Large intestine (tissue), 3 donors: ENCODE measurements at regions not wholly inside any gene's neighbourhood (a gene's known extent, or its start where the extent isn't known, plus 50 kb on each side); places are given as distances from the start of the nearest gene placed in this dataset.

Experiments
- DNase-seq, 2 donors: peaks; one replicate each; pipeline versions ENCODE4 v3.0.0 to v3.0.0-alpha.2; 2013
- H3K27ac ChIP-seq: one replicate; pipeline ENCODE4 v1.5.1; 2013; ENCODE audit warnings: low read length
- H3K27me3 ChIP-seq: 2 replicates; pipeline ENCODE4 v1.6.1; 2013; ENCODE audit warnings: low read length; ENCODE audit not compliant: control insufficient read depth, insufficient read depth
- H3K36me3 ChIP-seq: 2 replicates; pipeline ENCODE4 v1.6.1; 2013; ENCODE audit warnings: low read length; ENCODE audit not compliant: control insufficient read depth, insufficient read depth
- H3K4me1 ChIP-seq: one replicate; pipeline ENCODE4 v1.6.1; 2013; ENCODE audit warnings: low read length; ENCODE audit not compliant: control insufficient read depth, insufficient read depth
- H3K4me3 ChIP-seq: one replicate; pipeline ENCODE4 v1.5.1; 2013; ENCODE audit warnings: low read length
- H3K9me3 ChIP-seq: one replicate; pipeline ENCODE4 v1.6.1; 2013; ENCODE audit warnings: mild to moderate bottlenecking, low read depth, low read length, moderate library complexity; ENCODE audit not compliant: control insufficient read depth
- WGBS: methylation state at CpG from one replicate; pipeline ENCODE4 v1.1.5; 2013; ENCODE audit warnings: low lambda C conversion rate; ENCODE audit not compliant: insufficient coverage; 5-methylcytosine and 5-hydroxymethylcytosine counted together

DNA sequence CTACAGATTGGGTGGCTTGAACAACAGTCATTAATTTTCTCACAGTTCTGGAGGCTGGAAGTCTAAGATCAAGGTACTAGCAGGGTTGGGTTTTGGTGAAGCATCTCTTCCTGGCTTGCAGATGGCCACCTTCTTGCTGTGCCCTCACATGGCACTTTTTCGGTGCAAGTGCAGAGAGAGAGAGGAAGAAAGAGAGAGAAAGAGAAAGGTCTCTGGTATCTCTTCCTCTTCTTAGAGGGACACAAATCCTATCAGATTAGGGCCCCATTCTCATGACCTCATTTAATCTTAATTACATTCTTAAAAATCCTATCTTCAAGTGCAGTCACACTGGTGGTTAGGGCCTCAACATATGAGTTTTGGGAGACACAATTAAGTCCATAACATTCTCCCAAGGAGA, 167.1 kb downstream of the NFKBIZ start:
- H3K4me3 ChIP-seq, result no peak overlapping the region
- WGBS, result no CpG with 5 or more reads among the region's 1 CpG
- H3K4me1 ChIP-seq, result no peaks in the 10 kb centered on the region
- no peaks in the 10 kb centered on the region for H3K36me3 ChIP-seq
- no peak overlapping the region for H3K27ac ChIP-seq
- DNase-seq, result no peak
- H3K27me3 ChIP-seq, result no peaks in the 10 kb centered on the region
- no peaks in the 10 kb centered on the region for H3K9me3 ChIP-seq

DNA sequence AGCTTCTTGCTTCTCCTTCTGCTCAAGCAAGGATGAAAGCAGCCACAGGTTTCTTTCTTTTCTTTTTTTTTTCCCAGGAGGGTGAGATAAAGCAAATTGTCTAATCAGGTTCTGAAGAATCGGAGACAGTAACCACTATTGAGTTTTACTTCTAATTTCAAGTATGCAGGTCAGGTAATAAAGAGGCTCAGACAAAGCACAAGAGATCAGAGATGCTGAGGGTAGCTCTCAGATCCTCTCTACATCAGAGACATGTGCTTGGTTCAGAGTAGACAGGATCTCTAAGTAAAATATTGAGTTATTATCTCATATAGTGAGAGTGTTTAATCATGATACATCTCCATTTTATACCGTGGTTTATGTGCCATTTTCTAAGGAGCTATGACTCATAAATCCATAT, 168.5 kb downstream of the NFKBIZ start:
- Histone ChIP-seq H3K27me3 (no peaks in the 10 kb centered on the region), H3K9me3 (no peaks in the 10 kb centered on the region), H3K27ac (no peak overlapping the region), H3K4me1 (no peaks in the 10 kb centered on the region), H3K4me3 (no peak overlapping the region), H3K36me3 (no peaks in the 10 kb centered on the region)
- no peak for DNase-seq
- 40% methylated on average over 1 of the region's 2 CpGs for WGBS

DNA sequence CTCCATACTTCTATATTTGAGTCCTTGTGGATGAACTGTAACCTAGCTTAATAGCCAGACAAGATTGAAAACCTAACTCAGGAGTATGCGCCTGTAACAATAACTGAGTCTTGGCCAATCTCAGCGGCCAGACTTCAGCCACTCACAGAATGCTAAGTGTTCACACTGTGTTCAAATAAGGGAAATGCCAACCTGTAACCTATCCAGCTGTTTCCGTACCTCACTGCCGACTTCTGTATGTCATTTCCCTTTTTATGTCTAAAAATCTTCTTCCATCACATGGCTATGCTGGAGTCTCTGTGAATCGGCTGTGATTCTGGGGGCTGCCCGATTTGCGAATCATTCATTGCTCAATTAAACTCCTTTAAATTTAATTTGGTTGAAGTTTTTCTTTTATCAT, 169.2 kb downstream of the NFKBIZ start:
- WGBS, result 96% methylated on average over 3 of the region's 7 CpGs
- no peaks in the 10 kb centered on the region for H3K4me1 ChIP-seq
- H3K27me3 ChIP-seq, result no peaks in the 10 kb centered on the region
- H3K4me3 ChIP-seq, result no peak overlapping the region
- no peaks in the 10 kb centered on the region for H3K36me3 ChIP-seq
- no peak for DNase-seq
- no peaks in the 10 kb centered on the region for H3K9me3 ChIP-seq
- H3K27ac ChIP-seq, result no peak overlapping the region

DNA sequence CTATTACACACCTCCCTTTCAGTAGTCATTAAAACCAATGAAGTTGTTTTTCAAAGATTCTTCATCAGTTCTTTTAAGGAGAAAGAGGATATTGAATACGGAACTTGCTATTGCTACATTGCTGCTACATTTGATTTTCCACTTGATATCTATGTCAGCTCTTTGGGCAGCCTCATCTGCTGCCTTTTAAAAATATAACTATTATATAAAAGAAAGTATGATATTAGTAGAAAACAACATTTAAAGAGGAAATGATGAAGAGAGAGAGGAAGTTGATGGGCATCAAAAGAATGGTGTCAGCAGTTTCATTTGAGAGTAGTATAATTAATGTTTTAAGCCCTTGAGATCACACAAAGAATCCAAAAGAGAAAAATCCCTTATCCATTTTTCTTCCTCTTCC, 171.4 kb downstream of the NFKBIZ start:
- Histone ChIP-seq H3K4me3 (no peak overlapping the region), H3K27ac (no peak overlapping the region), H3K36me3 (no peaks in the 10 kb centered on the region), H3K27me3 (no peaks in the 10 kb centered on the region), H3K4me1 (no peaks in the 10 kb centered on the region), H3K9me3 (no peaks in the 10 kb centered on the region)
- WGBS, result no CpG with 5 or more reads among the region's 1 CpG
- DNase-seq, result no peak

DNA sequence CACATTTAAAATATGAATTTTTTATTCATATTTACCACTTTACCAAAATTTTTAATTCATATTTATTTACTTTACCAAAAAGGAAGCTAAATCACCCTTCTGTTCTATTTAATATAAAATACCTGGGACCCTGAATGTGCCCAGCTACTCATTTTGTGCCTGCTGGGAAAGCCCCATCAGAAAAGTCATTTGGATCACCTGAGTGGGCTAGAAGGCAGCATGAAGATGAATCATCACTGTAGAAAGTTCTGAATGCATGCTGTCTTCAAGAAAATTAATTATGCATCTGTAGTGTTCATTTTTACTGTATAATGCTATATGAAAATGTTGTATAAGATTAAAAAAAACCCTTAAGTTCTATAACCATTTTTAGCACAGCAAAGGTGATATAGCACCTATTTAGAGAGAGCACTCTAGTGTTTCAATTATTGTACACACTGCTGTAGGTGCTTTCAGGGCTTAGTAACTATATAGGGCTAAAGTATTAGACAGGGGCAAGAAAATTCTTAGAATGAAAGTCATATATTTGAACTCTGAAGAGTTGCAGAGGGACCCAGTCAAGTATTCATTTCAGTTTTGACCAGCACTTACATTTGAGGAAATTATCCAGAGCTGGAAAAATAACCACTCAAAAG, 175.1 kb downstream of the NFKBIZ start:
- H3K36me3 ChIP-seq, result no peaks in the 10 kb centered on the region
- no peak overlapping the region for H3K27ac ChIP-seq
- no peaks in the 10 kb centered on the region for H3K9me3 ChIP-seq
- no peaks in the 10 kb centered on the region for H3K4me1 ChIP-seq
- H3K27me3 ChIP-seq, result no peaks in the 10 kb centered on the region
- DNase-seq, result no peak
- no peak overlapping the region for H3K4me3 ChIP-seq

DNA sequence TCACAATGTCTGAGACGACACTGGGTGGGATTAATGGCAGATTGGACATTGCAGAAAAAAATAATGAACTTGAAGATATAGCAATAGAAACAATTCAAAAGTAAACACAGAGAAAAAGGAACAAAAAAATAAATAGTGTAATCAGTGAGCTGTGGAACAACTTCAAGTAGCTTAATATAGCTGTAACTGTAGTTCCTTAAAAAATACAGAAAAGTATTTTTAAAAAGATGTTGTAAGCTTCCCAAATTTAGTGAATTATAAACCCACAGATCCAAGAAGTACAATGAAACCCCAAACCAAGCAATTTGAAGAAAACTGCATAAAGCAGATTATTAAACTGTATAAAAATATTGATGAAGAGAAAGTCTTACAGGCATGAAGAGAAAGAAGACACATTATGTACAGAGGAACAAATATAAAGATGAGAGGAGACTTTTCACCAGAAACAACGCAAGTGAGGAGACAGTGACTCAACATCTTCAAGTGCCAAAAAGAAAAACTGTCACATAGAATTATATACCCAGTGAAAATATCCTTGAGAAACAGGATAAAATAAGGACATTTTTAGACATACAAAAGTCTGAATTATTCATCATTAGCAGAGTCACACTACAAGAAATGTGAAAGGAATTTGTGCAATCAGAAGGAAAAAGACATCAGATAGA, 176.4 kb downstream of the NFKBIZ start:
- H3K4me3 ChIP-seq, result no peak overlapping the region
- H3K9me3 ChIP-seq, result no peaks in the 10 kb centered on the region
- no peak overlapping the region for H3K27ac ChIP-seq
- H3K4me1 ChIP-seq, result no peaks in the 10 kb centered on the region
- 85% methylated on average over 2 of the region's 2 CpGs for WGBS
- H3K27me3 ChIP-seq, result no peaks in the 10 kb centered on the region
- DNase-seq, result no peak
- H3K36me3 ChIP-seq, result no peaks in the 10 kb centered on the region

DNA sequence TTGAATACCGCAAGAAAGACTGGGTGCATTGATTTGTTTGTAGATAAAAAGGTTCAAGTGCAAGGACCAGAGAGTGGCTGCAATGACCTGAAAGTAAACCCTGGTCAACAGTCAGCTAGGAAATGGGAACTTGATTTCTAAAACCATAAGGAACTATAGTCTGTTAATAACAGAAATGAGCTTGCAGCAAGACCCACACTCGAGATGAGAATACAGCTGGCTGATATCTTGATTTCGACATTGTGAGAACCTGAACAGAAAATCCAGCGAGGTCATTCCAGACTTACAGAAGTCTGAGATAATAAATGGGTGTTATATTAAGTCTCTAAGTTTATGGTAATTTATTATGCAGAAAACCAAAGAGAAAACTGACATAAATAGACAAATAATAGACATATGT, 177.3 kb downstream of the NFKBIZ start:
- DNase-seq, result no peak
- Histone ChIP-seq H3K27ac (no peak overlapping the region), H3K27me3 (no peaks in the 10 kb centered on the region), H3K4me1 (no peaks in the 10 kb centered on the region), H3K9me3 (no peaks in the 10 kb centered on the region), H3K4me3 (no peak overlapping the region), H3K36me3 (no peaks in the 10 kb centered on the region)
- 90% methylated on average over 2 of the region's 4 CpGs for WGBS

DNA sequence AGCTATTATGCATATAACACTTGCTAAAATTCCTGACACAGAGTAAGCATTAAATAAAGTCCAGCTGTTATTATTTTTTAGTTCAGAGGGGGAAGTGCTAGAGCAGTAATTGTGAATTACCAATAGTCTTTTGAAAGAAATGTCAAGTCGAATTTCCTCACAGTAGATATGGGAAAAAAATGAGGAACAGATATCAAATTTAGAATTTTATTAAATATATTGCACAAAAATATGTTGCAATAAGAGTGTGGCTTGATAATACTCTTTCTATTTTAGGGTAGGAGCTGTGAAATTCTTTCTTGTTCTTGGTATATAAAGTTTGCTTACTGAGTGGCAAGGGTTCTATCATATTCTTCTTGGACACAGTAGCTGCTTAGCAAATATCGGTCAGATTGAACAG, 181.3 kb downstream of the NFKBIZ start:
- no peaks in the 10 kb centered on the region for H3K4me1 ChIP-seq
- H3K27ac ChIP-seq, result no peak overlapping the region
- H3K27me3 ChIP-seq, result no peaks in the 10 kb centered on the region
- WGBS, result 100% methylated on average over 2 of the region's 2 CpGs
- H3K36me3 ChIP-seq, result no peaks in the 10 kb centered on the region
- H3K4me3 ChIP-seq, result no peak overlapping the region
- no peaks in the 10 kb centered on the region for H3K9me3 ChIP-seq
- no peak for DNase-seq

DNA sequence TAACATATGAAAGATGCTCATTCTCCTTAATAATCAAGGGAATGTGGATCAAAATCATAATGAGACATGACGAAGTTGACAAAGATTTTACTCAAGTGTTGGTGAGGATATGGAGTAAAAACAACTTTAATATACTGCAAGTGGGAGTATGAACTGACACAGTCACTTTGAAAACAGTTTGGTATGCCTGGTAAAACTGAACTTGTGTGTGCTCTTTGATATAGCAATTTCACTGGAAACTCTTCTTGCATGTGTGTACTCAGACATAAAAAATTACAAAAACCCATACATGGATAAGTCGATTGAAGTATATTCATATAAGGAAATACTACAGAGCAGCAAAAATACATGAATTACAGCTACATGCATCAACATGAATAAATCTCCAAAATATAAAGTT, 182.5 kb downstream of the NFKBIZ start:
- Histone ChIP-seq H3K36me3 (no peaks in the 10 kb centered on the region), H3K4me1 (no peaks in the 10 kb centered on the region)
- WGBS, result 100% methylated on average over 1 of the region's 2 CpGs

DNA sequence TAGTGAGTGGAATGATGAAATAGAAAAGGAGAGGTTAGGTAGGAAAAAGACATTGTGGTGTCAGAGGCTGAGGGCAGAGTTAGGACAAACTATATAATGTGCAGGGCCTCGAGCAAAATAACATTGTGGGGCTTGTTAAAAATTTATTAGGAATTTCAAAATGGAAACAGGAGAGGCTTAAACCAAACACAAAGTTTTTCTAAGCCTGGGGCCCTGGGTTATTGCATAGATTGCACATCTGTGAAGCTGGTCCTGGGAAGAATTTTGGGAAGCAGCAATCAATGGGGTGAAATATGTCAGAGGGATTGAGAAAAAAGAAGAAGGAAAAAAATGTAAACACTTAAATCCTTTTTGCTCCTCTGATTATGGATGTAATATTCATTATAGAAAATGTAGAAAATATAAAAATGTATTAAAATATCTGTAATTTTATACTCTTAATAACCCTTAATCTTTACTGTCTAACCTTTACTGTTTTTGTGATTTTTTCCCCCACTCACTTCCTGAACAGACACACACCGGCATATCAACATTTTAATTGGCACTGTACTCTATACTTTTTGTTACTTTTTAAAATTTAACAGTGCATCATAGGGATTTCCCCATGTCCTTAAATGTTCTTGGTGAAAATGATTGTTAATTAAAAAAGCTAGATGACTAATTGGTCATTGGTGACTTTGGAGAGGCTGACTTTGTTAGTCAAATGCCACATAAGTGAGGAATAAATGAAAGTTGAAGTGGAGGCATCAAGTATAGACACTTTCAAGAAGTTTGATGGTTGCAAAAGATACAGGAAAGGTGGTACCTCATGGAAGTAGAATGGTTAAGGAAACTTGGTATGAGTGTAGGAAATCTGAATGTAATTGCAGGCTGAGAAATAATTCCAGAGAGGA, 183.4 kb downstream of the NFKBIZ start:
- no peak overlapping the region for H3K4me3 ChIP-seq
- 90% methylated on average over 2 of the region's 2 CpGs for WGBS
- no peaks in the 10 kb centered on the region for H3K36me3 ChIP-seq
- DNase-seq, result no peak
- no peaks in the 10 kb centered on the region for H3K9me3 ChIP-seq
- no peak overlapping the region for H3K27ac ChIP-seq
- no peaks in the 10 kb centered on the region for H3K4me1 ChIP-seq
- H3K27me3 ChIP-seq, result no peaks in the 10 kb centered on the region

More for the DNA sequence above, 182.5 kb downstream of the NFKBIZ start:
- no peak overlapping the region for H3K27ac ChIP-seq
- no peak for DNase-seq
- no peak overlapping the region for H3K4me3 ChIP-seq
- no peaks in the 10 kb centered on the region for H3K27me3 ChIP-seq
- H3K9me3 ChIP-seq, result no peaks in the 10 kb centered on the region
